GDM1 (cell line): ENCODE measurements at regions not wholly inside any gene's neighbourhood (a gene's known extent, or its start where the extent isn't known, plus 50 kb on each side); places are given as distances from the start of the nearest gene placed in this dataset.

ENCODE experiments used
- DNase-seq: peaks from one replicate; lab custom pipeline; 2025; lab: John Stamatoyannopoulos, UW

DNA sequence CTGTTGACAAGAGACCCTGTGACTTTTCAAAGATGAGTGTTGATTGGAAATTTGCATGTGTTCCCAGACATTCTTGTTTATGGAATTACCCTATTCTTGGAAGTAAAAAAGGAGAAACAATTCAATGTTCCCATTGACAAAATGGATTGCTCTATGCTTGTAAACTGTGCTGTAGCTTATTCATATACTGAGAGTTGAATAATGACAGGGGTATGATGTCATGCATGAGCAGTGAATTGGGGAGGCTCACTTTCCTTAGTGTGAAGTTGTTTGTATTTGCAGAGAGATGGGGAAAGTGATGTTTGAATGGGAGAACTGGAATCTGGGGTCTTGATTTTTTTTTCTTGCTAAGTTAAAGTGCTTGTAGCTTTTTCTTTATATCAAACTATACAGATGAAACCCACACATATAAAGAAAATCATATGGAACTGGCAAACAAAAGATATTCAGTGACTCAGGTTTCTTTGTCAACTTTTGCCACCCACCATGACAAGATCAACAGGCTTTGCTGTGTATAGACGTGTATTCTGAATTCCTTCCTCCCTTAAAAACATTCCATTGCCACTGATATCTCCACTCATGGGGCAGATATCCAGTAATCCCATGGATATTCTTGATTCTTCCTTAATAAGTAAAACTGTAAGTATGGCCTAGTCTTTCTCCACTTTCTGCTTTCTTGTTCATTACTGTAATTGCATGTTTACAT lies 97.8 kb upstream of the JAG1 start:
- no peak for DNase-seq

DNA sequence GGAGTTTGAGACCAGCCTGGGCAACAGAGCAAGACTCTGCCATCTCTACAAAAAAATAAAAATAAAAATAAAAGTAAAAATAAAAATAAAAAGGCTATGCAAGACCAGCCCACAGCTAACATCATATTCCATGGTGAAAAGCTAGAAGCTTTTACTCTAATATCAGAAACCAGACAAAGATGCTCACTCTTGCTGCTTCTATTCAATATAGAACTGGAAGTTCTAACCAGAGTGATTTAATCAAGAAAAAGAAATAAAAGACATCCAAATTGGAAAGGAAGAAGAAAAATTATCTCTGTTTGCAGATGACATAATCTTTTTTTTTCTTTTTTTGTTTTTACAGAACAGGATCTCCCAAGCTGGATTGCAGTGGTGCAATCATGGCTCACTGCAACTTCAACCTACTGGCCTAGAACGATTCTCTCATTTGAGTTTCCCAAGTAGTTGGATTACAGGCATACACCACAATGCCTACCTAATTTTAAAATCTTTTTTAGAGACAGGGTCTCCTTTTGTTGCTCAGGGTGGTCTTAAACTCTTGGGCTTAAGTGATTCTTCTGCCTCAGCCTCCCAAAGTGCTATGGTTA lies 100.7 kb upstream of the JAG1 start:
- DNase-seq: no peak

DNA sequence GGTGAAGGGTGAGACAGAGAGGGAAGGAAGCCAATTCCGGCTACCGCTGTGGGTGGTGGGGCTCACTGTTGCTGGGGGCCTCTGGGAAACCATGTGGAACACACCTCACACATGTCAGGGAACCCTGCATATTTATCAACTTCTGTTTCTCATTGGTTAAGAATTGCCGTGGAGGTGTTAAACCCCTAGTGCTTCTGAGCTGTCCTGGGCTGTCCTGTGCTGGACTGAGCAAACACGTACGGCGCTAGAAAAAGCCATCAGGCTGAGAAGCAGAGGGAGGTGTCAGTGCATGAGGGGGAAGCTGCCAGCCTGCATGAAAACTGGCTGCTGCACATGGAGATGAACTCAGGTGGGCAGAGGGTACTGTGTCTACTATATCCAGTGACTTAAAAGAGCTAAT lies 103.9 kb upstream of the JAG1 start:
- no peak for DNase-seq

DNA sequence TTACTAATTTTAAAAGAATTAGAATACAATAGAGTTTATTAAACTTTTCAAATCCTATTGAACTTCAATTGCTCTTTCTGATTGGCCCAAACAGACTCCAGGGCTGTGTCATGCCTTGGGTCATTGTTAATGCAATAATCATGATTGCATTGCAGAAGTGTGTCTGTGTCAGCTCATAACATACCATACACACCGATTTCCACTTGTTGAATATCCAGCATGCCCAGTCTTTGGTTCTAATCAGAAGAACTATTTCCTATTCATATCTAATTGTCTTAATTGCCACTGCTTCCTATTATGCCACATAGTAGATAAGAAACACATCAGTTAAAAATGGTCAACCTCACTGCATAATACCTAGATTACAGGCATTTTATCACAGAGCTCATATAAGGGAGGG lies 106.1 kb upstream of the JAG1 start:
- DNase-seq: no peak

DNA sequence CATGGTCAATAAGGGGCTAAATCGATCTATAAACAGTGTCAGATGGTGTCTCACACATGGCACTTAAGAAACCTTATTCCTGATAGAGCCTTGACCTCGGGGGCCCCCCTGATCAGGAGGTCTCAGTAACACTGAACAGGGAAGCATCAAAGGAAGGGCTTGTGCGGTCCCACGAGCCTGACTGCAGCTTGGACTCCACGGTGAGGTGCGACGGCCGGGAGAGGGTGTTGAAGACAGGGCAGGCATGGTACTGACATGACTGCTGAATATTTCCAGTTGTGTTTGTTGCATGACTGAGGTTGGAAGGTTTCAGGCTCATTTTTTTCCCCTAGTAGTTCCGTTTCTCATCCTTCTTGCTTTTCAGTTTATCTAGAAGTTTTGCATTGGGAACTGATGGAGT lies 107.1 kb upstream of the JAG1 start:
- DNase-seq: no peak

DNA sequence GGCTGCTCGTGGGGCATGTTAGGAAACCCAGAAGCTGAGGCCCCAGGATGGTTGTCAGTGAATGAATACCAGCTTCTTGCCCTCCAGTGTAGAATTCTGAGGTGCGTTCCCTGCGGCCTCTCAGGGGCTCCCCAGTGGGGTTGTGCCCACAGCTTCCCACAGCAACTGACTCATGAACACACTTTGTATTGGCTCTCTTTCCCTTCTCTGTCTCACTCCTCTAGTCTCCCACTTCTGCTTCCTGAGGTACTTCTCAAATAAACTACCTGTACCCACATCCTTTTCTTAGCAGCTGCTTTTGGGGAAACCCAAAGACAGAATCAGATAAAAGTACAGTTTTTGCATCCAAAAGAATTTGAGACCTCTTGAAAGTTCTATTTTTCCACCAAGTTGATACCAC lies 107.7 kb upstream of the JAG1 start:
- DNase-seq: peak; percentile 54

DNA sequence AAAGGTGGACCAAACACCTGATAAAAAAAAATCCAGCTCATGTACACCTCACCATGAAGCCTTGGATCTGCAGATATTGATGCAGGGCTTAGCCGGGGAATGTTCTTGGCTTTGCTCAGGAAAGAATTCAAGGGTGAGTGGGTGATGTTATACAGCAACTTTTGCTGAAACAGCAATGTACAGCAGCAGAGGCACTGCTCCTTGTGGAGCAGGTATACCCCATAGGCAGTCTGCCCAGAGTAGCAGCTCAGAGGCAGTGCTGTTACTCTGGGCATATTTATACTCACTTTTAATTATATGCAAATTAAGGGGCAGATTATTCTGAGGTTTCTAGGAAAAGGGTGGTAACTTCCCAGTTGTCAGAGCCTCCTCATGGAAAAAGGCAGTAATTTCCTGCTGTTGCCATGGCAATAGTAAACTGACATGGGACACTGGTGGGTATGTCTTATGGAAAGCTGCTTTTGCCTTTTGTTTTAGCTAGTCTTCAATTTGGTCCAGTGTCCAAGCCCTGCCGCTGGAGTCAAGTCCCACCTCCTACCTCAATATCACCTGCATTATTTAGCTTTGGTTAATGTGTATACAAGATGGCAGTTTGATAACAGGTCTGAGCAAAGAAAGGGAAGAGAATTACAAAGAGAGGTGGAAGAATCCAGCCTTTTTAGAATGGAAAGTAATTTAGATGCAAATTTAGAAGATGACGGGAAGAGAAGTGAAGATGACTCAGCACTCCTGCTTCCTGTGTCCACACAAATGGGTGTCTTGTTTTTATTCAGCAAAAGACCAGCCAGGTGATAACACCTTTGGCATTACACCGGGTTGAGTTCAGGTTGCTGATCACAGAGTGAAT lies 110.1 kb upstream of the JAG1 start:
- DNase-seq: no peak

DNA sequence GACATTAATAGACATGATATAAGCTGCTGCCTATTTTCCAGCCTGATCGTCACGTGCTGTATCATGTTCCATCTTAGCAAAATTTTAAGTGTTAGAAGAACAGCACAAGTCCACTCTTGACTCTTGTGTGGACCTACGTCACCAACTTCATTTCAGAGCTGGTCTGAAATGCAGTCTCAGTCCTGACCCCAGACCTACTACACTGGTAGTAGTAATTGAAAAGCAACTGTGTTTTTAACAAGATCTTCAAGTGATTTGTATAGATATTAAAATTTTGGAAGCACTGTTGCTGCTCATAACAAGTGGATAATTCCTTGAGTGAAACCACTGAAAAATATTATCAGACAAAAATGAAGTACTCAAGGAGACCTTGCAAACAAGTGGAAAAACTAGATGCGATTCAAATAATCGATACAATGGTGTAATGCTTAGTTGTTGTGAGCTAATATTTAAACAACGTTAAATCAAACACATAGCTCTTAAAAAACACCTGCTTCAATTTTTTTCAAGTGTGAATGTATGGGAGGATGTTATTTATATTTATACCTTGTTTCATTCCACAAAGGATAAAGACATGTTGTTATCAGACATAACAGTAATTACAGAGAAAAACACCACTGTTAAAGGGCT lies 110.9 kb upstream of the JAG1 start:
- DNase-seq: no peak

DNA sequence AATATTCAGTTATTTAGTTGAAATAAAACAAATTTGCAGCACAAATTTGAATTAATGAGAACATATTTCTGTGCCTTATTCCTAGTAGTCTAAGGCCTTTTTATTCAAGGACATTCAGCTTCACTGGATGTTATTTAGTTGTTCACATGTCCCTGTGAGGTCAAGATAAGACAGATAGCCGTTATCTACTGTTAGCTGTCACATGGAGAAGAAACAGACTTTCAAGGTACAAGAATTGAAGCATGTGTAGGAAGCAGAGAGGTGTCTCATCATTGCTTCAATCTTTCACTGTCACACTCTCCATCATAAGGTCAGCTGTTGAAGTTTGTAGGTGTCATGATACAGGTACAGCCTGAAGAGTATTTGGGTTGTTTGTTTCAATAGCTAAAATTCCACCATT lies 112.9 kb upstream of the JAG1 start:
- DNase-seq: no peak

DNA sequence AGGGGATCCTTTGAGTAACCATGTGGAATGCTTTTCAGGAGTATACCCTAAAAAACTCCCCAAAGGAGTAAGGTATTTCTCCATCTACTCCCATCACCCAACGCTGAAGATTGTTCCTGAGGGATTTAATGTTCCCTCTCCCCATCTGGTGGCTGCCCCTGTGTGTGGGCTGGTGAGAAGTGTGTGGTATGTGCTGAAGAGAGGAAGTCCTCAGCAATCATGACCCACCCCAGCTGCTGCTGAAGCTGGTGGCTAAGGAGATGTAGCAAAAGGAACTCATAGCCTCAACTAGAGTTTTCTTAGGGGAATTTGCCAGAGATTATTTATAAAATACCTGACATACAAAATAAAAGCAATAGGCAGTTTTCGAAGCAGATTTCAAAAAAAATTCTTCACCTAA lies 114.3 kb upstream of the JAG1 start:
- DNase-seq: no peak

DNA sequence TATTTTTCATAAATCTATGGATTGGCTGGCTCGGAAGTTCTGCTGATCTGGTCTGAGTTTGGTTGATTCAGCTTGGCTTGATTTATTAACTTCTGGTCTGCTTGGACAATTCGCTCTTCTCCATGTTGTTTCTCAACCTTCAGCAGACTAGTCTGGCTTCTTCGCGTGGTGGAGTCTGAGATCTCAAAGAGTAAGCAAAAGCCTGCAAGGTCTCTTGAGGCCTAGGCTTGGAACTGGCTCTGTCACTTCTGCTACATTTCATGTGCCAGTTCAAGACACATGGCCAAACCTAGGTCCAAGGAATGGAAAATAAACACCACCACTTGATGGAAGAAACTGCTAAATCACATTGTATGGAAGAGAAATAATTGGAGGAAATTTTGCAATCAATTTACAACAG lies 115.1 kb upstream of the JAG1 start:
- DNase-seq: no peak

DNA sequence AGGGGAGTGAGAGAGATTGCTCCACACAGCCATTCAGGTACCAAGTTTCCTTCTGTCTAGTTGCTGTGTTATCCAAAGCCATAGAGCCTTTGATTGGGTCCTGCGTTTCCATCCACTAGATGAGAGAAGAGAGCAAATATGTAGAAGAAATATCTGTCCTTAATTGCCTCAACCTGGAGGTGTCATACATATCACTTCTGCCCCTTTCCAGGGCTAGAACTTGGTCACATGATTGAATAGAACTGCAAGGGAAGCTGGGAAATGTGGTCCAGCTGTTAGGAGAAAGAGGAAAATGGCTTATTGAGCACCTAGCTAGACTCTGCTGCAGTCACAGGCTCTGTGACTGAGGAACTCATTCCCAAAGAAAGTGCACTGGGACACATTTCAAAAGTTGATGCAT lies 115.6 kb upstream of the JAG1 start:
- no peak for DNase-seq

DNA sequence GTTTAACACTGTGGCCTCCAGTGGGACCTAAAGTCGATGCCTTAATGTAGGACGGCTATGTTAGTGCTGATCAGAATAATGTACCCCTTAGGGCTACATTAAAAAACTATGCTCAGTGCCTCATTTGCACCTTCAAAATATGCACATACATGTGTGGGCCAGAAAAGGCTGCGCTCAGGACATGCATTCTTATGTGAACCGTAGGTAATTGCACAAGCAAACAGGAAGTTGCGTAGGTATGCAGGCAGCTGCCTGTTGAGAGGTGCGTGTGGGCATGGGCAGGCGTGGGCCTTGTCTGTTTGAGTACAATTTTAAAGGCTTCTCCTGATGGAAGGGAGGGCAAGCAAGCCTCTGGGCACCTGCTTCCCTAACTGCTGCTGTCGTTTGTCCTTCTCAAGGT lies 116.2 kb upstream of the JAG1 start:
- DNase-seq: no peak

DNA sequence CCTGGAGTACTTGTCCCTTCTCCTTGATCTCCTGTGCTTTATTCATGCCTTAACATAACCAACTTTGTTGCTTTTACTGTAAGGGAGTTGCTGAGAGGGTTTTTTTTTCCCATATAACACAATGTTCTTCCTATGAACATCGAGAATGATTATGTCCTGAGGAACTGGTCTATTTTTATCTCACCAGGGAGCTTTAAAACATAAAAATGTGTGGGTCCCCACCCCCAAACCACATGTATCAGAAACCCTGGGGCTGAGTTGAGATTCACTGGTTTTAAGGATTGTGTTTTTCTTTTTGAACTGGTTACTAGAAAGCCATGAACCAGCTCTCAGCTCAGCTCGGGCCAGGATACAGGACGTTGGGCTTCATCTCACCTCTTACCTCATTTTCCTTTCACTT lies 118.5 kb upstream of the JAG1 start:
- no peak for DNase-seq

DNA sequence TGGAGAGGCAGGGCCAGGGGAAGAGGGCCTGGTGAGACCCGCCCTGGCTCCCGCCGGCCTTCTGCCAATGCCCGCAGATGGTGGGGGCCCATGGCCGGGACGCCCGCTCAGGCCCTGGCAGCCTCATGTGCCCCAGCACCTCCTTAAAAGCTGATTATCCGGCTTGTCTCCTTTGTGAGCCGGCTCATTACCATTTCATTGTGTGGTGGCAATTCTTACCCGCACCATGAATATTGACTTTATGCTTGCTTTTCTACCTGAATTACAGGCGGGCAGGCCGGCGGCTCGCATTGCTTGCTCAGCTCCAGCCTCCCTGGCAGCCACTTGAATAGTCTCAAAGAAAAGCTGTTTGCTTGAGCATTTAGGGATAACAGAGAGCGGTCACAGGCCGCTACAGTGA lies 120.0 kb upstream of the JAG1 start:
- no peak for DNase-seq

DNA sequence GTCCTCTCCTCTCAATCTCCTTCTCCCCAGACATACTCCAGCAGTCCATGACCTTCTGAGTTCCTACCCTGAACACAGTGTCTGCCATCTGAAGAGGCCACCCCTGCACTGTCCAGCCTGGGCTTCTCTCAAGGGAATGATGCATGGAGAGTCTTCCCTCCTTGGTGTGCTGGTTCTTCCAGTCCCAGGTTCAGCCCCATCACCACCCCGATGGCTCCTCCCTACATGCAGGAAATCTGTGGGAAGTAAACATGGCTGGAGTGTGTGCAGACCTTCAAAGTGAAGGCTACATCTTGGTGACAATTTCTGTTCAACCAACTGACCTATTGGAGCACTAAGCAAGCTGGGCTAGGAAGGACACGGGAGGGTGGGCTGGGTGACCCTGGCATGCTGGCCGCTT lies 121.0 kb upstream of the JAG1 start:
- DNase-seq: no peak

DNA sequence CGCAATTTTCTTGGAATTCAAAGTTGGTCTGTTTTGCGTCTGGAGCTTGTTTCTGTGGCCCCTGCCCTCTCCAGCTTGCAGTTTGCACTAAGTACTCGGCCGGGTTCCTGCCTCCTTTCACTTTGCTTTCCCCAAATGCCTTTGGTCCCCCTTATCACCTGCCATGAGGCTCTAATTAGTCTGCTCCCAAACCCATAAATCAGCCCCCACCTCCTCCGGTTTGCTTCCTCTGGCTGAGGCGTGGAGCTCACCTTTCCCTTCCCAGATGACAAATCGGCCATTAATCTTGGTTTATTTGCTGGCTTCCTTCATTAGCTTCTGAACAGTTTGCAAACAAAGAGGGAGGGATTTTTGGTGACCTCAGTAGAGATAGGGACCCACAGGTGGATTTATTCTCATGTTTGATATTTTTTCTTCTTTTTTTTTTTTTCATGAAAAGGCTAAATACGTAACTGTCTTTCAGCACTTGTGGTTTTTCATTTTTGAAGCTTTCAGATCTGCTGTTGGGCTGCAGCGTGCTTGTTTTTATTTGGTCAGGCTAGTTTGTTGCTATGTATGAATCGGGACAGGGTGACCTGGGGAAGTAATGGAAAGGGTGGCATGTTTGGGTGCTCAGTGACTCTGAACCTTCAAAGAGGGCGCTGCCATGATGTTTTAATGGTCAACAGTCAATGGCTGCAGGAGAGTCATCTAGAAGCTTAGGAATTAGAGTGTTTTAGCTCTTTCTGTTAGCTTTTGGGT lies 121.7 kb upstream of the JAG1 start:
- no peak for DNase-seq

DNA sequence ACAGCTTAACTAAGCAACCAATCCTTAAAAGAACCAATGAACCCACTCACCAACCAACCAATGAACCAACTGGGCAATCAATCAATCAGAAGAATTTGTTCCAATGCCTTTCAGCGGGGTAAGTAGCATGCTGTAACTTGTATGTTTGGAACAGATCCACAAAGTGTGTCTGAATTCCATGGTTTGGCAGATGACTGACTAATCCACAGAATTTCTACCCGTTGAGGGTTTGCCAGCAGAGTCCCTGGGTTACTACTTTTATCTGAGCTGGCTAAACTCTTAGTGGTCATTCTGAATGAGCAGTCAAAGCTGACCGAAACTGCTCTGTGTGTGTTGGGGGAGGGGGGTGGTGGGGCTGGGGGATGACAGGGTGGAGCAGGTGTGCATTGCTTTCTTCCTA lies 125.0 kb upstream of the JAG1 start:
- no peak for DNase-seq

DNA sequence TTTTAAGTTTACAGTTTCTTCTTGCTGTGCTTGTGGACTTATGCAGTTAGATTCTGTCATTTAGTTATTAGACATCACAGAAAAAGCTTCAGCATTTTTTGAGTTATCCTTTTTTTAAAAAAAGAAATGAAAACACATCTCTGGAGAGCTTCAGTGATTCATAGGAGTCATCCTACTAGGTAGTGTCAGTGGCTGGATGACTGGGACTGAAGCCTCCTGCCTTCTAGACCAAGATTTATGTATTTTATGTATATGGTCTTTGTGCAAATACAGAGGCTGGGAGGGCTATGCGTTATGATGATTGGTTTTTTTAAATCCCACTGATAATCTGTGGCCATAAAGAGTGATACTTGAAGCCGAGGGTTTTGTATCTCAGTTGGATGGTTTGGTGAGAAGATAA lies 125.9 kb upstream of the JAG1 start:
- DNase-seq: no peak

DNA sequence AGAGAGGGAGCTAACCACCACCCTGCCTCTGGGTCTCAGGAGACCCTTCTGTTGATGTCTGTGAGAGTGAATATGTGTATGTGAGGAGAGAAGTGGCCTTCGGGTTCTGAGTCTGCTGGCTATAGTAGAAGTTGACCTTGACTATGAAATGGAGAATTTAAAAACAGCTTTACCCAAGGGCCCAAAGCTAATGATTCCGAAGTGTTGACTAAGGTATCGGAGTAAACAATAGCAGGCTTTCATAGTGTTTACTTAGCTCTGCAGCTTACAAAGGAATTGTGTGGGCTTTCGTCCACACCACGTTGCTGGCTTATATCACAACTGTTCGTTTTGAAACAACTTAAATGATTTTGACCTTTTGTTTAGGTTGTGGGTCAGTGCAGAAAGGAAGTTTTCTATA lies 126.5 kb upstream of the JAG1 start:
- no peak for DNase-seq

DNA sequence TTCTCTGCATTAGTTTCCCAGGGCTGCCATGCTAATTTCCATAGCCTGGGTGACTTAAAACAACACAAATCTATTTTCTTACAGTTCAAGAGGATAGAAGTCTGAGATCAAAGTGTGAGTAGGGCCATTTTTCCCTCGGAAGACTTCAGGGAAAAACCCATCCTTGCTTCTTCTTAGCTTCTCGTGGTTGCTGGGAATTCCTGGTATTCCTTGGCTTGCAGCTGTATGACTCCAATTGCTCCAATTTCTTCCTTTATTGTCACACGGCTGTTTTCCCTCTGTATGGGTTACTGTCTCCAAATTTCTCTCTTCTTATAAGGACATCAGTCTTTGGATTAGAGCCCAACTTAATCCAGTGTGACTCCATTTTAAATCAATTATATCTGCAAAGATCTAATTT lies 128.4 kb upstream of the JAG1 start:
- DNase-seq: no peak

DNA sequence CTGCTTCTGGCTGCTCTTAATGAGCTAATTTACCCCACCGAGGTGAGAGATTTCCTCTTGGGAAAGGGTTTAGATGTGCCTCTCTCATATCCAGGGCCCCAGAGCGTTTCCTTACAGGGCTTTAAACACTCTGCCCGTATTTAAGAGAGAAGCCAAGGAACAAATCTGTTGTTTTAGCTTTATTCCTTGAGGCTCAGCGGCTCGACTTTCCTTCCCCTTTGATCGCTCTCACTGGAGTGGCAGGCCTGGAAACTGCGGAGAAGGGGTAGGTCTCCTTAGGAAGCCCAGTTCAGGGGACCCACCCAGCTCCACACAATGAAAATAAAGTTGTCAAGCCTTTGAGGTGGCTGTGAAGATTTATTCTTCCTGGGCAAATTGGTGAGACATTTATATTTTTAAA lies 132.0 kb upstream of the JAG1 start:
- DNase-seq: no peak
